Fibroblast of lung (primary cell): ENCODE measurements at regions not wholly inside any gene's neighbourhood (a gene's known extent, or its start where the extent isn't known, plus 50 kb on each side); places are given as distances from the start of the nearest gene placed in this dataset.

Experiments used
- CTCF ChIP-seq, 2 donors: IDR thresholded peaks in 1 of 2; conservative IDR thresholded peaks in 1 of 2; 1 replicate in 1 of 2; 2 replicates in 1 of 2; pipeline ENCODE4 v1.5.1; 2011 to 2012; ENCODE audit warnings: low read length in 2 of 2, control low read depth in 1 of 2, inconsistent platforms in 1 of 2, low read depth in 1 of 2, mild to moderate bottlenecking in 1 of 2
- EZH2 ChIP-seq: IDR thresholded peaks from 2 replicates; pipeline ENCODE4 v1.5.1; 2012; ENCODE audit warnings: low read length, control low read depth, mild to moderate bottlenecking; ENCODE audit errors: missing control alignments

GRCh38 chr22:48313175-48313830, 1514.4 kb downstream of the BRD1 start:
- TF ChIP-seq CTCF (conservative IDR thresholded peaks at IDR 0.05 in 1 of 2, IDR thresholded peaks at IDR 0.05 in 1 of 2; ENCODE audit: low read depth in 1 of 2, low read length in 2 of 2): no peak
- no peak for TF ChIP-seq EZH2
